ENCODE measurements at regions not wholly inside any gene's neighbourhood (a gene's known extent, or its start where the extent isn't known, plus 50 kb on each side); places are given as distances from the start of the nearest gene placed in this dataset.

DNA sequence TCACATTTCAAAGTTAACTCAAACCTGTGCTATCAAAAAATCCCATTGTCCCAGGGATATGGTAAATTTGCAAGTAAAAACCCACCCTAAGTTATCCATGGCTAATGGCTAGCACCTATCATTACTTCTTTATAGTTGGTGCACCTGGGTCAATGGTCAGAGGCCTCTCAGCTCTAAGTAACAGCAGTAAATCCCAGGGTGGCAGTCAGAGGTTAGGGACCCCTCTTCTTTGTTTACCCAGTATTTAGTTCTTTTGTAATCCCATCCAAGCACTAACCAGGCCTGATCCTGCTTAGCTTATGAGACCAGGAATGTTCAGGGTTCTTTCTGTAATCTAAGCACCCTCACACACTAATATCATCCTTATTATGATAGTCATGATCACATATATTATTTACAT is 52.1 kb upstream of the WWC1 start:
- TF ChIP-seq, protein P1, sequence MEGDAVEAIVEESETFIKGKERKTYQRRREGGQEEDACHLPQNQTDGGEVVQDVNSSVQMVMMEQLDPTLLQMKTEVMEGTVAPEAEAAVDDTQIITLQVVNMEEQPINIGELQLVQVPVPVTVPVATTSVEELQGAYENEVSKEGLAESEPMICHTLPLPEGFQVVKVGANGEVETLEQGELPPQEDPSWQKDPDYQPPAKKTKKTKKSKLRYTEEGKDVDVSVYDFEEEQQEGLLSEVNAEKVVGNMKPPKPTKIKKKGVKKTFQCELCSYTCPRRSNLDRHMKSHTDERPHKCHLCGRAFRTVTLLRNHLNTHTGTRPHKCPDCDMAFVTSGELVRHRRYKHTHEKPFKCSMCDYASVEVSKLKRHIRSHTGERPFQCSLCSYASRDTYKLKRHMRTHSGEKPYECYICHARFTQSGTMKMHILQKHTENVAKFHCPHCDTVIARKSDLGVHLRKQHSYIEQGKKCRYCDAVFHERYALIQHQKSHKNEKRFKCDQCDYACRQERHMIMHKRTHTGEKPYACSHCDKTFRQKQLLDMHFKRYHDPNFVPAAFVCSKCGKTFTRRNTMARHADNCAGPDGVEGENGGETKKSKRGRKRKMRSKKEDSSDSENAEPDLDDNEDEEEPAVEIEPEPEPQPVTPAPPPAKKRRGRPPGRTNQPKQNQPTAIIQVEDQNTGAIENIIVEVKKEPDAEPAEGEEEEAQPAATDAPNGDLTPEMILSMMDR (IDR thresholded peaks at IDR 0.05 in 8 of 11, conservative IDR thresholded peaks at IDR 0.05 in 3 of 11), result no peak
- TF ChIP-seq POLR2AphosphoS5 (IDR thresholded peaks at IDR 0.05), result no peak
- no peak for TF ChIP-seq POLR2A (IDR thresholded peaks at IDR 0.05)
- Histone ChIP-seq H3K27me3 (replicated peaks in 1 of 7) (no peaks in the 10 kb centered on the region), H3K27ac (no peak overlapping the region), H3K4me1 (no peaks in the 10 kb centered on the region), H3K4me3 (no peak overlapping the region), H3K36me3 (no peaks in the 10 kb centered on the region), H3K9me3 (peaks cover 0 to 4% (median 0%) of the 10 kb centered on the region in 8 donors)
- intact Hi-C loops (cut with DNase I; ENCODE audit: low total_unique reads), result no loop called here
- no peak for DNase-seq

Small RNAs in the stretch of these regions (small RNA-seq; reads per million reads assigned to genes)
- gene AC026403.1 (0 reads per million in 4 donors), gene RF00561 (0 reads per million in 4 donors), gene RN7SKP60 (0 reads per million in 4 donors), gene RNU6-168P (0 reads per million in 4 donors), gene RNU6-209P (0 reads per million in 4 donors)
